K562 (cell line): ENCODE measurements at regions not wholly inside any gene's neighbourhood (a gene's known extent, or its start where the extent isn't known, plus 50 kb on each side); places are given as distances from the start of the nearest gene placed in this dataset.

Experiments
- ATAC-seq: fragments of 200-7000 bp; cut with Tn5 transposase; 3 replicates; pipeline ENCODE4 v1.9.1; 2020; ENCODE audit warnings: moderate library complexity
- BruUV-seq: library from RNA; stranded (reverse); fragments of 400-500 nt; replicated peaks from 2 replicates; lab custom pipeline; 2021; lab: Mats Ljungman, UMichigan
- CTCF ChIA-PET: fragments of 300-600 bp; formaldehyde crosslinking; extraction: SDS; loops from one replicate; lab custom pipeline; 2021; ENCODE audit warnings: low intra/inter-chr PET ratio; lab: Yijun Ruan, JAX
- POLR2A ChIA-PET: fragments of 300-600, 350-650 bp; sonication (Branson Sonifier 250); formaldehyde crosslinking; extraction: SDS; loops from one replicate; lab custom pipeline; 2021; ENCODE audit warnings: antibody characterized with exemption, inconsistent platforms; lab: Yijun Ruan, JAX
- DNase-seq, 4 experiments: peaks; one replicate each; pipeline versions ENCODE4 v3.0.0 to v3.0.0-alpha.2; 2011 to 2018; ENCODE audit warnings: low spot score in 3 of 4, mixed read lengths in 3 of 4; ENCODE audit errors: extremely low read depth in 1 of 4
- FAIRE-seq: peaks from 2 replicates; lab custom pipeline; 2011; peaks lifted over from hg19 to GRCh38; lab: Jason Lieb, UNC
- H2AFZ ChIP-seq: 2 replicates; pipeline ENCODE4 v1.6.0; 2011; ENCODE audit warnings: low read depth, low read length, control low read depth, inconsistent platforms
- H3K27ac ChIP-seq: fragments of 200-600 bp; 3 replicates; pipeline ENCODE4 v1.8.0; 2011; ENCODE audit warnings: low read depth, mild to moderate bottlenecking, control low read depth, inconsistent platforms, low read length, moderate library complexity, mixed read lengths; ENCODE audit errors: extremely low read depth
- H3K27me3 ChIP-seq, 2 experiments: fragments of 300-600 bp in 1 of 2; 2 replicates in 1 of 2; 3 replicates in 1 of 2; pipeline versions ENCODE4 v1.6.0 to v1.8.0; 2011; ENCODE audit warnings: inconsistent platforms in 2 of 2, low read length in 2 of 2, mild to moderate bottlenecking in 1 of 2, mixed read lengths in 1 of 2, moderate library complexity in 1 of 2; ENCODE audit not compliant: control insufficient read depth in 2 of 2, insufficient read depth in 2 of 2
- H3K36me3 ChIP-seq: fragments of 300-600 bp; 3 replicates; pipeline ENCODE4 v1.8.0; 2011; ENCODE audit warnings: mild to moderate bottlenecking, low read length, inconsistent platforms; ENCODE audit not compliant: control insufficient read depth, insufficient read depth
- H3K4me1 ChIP-seq, 2 experiments: fragments of 200-600 bp in 1 of 2; replicated peaks in 1 of 2; 2 replicates in 1 of 2; 3 replicates in 1 of 2; pipeline versions ENCODE4 v1.5.1 to v1.8.0; 2011; ENCODE audit warnings: inconsistent platforms in 2 of 2, low read length in 2 of 2, mild to moderate bottlenecking in 1 of 2, mixed read lengths in 1 of 2, moderate library complexity in 1 of 2; ENCODE audit not compliant: control insufficient read depth in 2 of 2, insufficient read depth in 2 of 2
- H3K4me2 ChIP-seq: 2 replicates; pipeline ENCODE4 v1.6.1; 2011; ENCODE audit warnings: low read length, control low read depth, inconsistent platforms, mixed read lengths; ENCODE audit not compliant: insufficient read depth
- H3K4me3 ChIP-seq: fragments of 200-600 bp; sonication (generic), shearing (Covaris generic); 2 replicates; pipeline ENCODE4 v1.5.1; 2016; ENCODE audit warnings: control low read depth, inconsistent platforms
- H3K79me2 ChIP-seq: fragments of 200-600 bp; 3 replicates; pipeline ENCODE4 v1.8.0; 2011; ENCODE audit warnings: low read length, inconsistent platforms; ENCODE audit not compliant: control insufficient read depth, insufficient read depth
- H3K9ac ChIP-seq, 2 experiments: 2 replicates each; pipeline versions ENCODE4 v1.6.0 to v1.6.1; 2011; ENCODE audit warnings: low read depth in 2 of 2, low read length in 2 of 2, control low read depth in 1 of 2, inconsistent platforms in 1 of 2, mild to moderate bottlenecking in 1 of 2, mixed read lengths in 1 of 2; ENCODE audit not compliant: insufficient read depth in 1 of 2
- H3K9me1 ChIP-seq: one replicate; pipeline ENCODE4 v1.6.0; 2011; ENCODE audit warnings: inconsistent platforms, mild to moderate bottlenecking, low read length, moderate library complexity; ENCODE audit not compliant: control insufficient read depth, insufficient read depth
- H3K9me3 ChIP-seq: replicated peaks from 2 replicates; pipeline ENCODE4 v1.5.1; 2011; ENCODE audit warnings: low read depth, low read length, inconsistent platforms; ENCODE audit not compliant: control insufficient read depth, insufficient read depth
- H4K20me1 ChIP-seq: replicated peaks from 2 replicates; pipeline ENCODE4 v1.6.1; 2011; ENCODE audit warnings: low read length, inconsistent platforms, mixed read lengths; ENCODE audit not compliant: control insufficient read depth, insufficient read depth
- ARNT ChIP-seq, 2 experiments: fragments of 450-650 bp; IDR thresholded peaks; 2 replicates each; pipeline ENCODE4 v1.6.1; 2016; ENCODE audit warnings: mild to moderate bottlenecking in 1 of 2
- CHD4 ChIP-seq: fragments of 200-600 bp; sonication (generic); IDR thresholded peaks from 3 replicates; pipeline ENCODE4 v1.6.1; 2012; ENCODE audit warnings: low read depth, mild to moderate bottlenecking, mixed read lengths, low read length, inconsistent platforms; ENCODE audit not compliant: insufficient read depth, insufficient replicate concordance, poor library complexity, severe bottlenecking
- GATA2 ChIP-seq: sonication (generic); formaldehyde crosslinking; IDR thresholded peaks from 2 replicates; pipeline ENCODE4 v1.4.0; 2020; ENCODE audit warnings: mild to moderate bottlenecking, missing genetic modification reagents
- HES1 ChIP-seq: fragments of 450-650 bp; IDR thresholded peaks from 2 replicates; pipeline ENCODE4 v1.6.1; 2016; ENCODE audit warnings: low read depth, mild to moderate bottlenecking, moderate library complexity
- JUND ChIP-seq, 2 experiments: IDR thresholded peaks; 2 replicates in 1 of 2; 3 replicates in 1 of 2; pipeline ENCODE4 v1.6.1; 2011; ENCODE audit warnings: borderline replicate concordance in 2 of 2, low read depth in 2 of 2, low read length in 2 of 2, improper control_type of control experiment in 1 of 2, missing biosample characterization in 1 of 2, missing genetic modification characterization in 1 of 2, missing genetic modification reagents in 1 of 2
- KAT7 ChIP-seq: sonication (generic); formaldehyde crosslinking; IDR thresholded peaks from 2 replicates; pipeline ENCODE4 v1.8.0; 2022; ENCODE audit warnings: missing genetic modification reagents, mild to moderate bottlenecking, borderline replicate concordance
- RBM39 ChIP-seq: fragments of 200-400 bp; formaldehyde crosslinking; optimal IDR thresholded peaks from 2 replicates; pipeline ENCODE3; 2018; ENCODE audit warnings: low read depth, low read length
- RCOR1 ChIP-seq, 2 experiments: IDR thresholded peaks; 2 replicates each; pipeline ENCODE4 v1.6.1; 2012; ENCODE audit warnings: low read depth in 2 of 2, low read length in 2 of 2, borderline replicate concordance in 1 of 2, improper control_type of control experiment in 1 of 2
- RFX7 ChIP-seq: fragments of 250-450 bp; sonication (Bioruptor Pico); IDR thresholded peaks from 2 replicates; pipeline ENCODE4 v1.5.1; 2021; ENCODE audit warnings: mild to moderate bottlenecking
- RHOXF2B ChIP-seq: fragments of 250-450 bp; sonication (Bioruptor Pico); conservative IDR thresholded peaks from 2 replicates; pipeline ENCODE4 v1.5.1; 2021
- SREBF1 ChIP-seq: fragments of 150-350 bp; IDR thresholded peaks from 2 replicates; pipeline ENCODE4 v1.6.1; 2014; ENCODE audit warnings: antibody characterized with exemption, low read depth, low read length, borderline replicate concordance
- TAF7 ChIP-seq: fragments of 450-650 bp; IDR thresholded peaks from 2 replicates; pipeline ENCODE4 v1.6.1; 2016; ENCODE audit warnings: missing genetic modification characterization, missing compliant biosample characterization
- TGIF2 ChIP-seq: sonication (generic); formaldehyde crosslinking; IDR thresholded peaks from 2 replicates; pipeline ENCODE4 v1.8.1; 2022; ENCODE audit warnings: mild to moderate bottlenecking, missing genetic modification reagents, moderate library complexity
- ZNF586 ChIP-seq: fragments of 450-650 bp; formaldehyde crosslinking; conservative IDR thresholded peaks from 2 replicates; pipeline ENCODE4 v1.4.0; 2020; ENCODE audit warnings: mild to moderate bottlenecking, moderate library complexity
- ZNF609 ChIP-seq: sonication (generic); formaldehyde crosslinking; IDR thresholded peaks from 2 replicates; pipeline ENCODE4 v1.8.1; 2023; ENCODE audit warnings: missing genetic modification reagents, mild to moderate bottlenecking, borderline replicate concordance
- WGBS: fragments of 100-300 bp; shearing (Covaris generic); methylation state at CpG from one replicate; pipeline ENCODE4 v1.1.6; 2016; ENCODE audit warnings: low coverage, mixed read lengths; ENCODE audit not compliant: insufficient coverage; ENCODE audit errors: missing lambda C conversion rate; 5-methylcytosine and 5-hydroxymethylcytosine counted together
- in situ Hi-C: fragments of 300-500 bp; cut with MboI; formaldehyde crosslinking; loops from 4 replicates; pipeline ENCODE4 v1.15.0; 2018; ENCODE audit warnings: inconsistent platforms, mixed read lengths
- intact Hi-C: fragments of 100-400 bp; cut with micrococcal nuclease; formaldehyde crosslinking; loops from 2 replicates; pipeline ENCODE4 v1.14.2; 2022

GRCh38 chr6:87755708-87756671 lies 54.0 kb upstream of the AKIRIN2 start:
- Histone ChIP-seq H3K4me2 (peak overlapping the region; percentile 35; the same call in 1 of the 2 replicates), H3K27me3 (no peaks in the 10 kb centered on the region), H3K4me3 (no peak overlapping the region), H3K36me3 (no peaks in the 10 kb centered on the region), H3K79me2 (no peaks in the 10 kb centered on the region), H3K9ac (peak overlapping the region in 1 of 2 experiments; percentile 11; a peak in 2 of 4 replicates), H2AFZ (peak overlapping the region; percentile 80), H3K27ac (no peak overlapping the region), H3K9me3 (no peaks in the 10 kb centered on the region), H3K9me1 (no peaks in the 10 kb centered on the region), H3K4me1 (peaks cover 11 to 14% of the 10 kb centered on the region in 2 experiments; a peak in 4 of 5 replicates), H4K20me1 (no peaks in the 10 kb centered on the region)
- in situ Hi-C loops: no loop called here
- WGBS: 17% methylated on average over 7 of the region's 7 CpGs
- POLR2A ChIA-PET: interaction anchor here (0.6 to 1.3 kb wide), 6 partner anchors 9 to 58 kb away, joined by 3 to 5 read pairs (median 3); no protein-coding TSS in a partner anchor
- intact Hi-C loops: loop anchor here (5.0 kb wide), 1 partner anchor 54 kb away; the partner anchor contains the start of gene AKIRIN2
- FAIRE-seq: peak; percentile 19
- peak in 3 of 4 experiments; percentile 18 to 55 (median 36) for DNase-seq
- peak; percentile 84 for ATAC-seq
- CTCF ChIA-PET: no interaction called here
- no TSS peak for BruUV-seq
- TF ChIP-seq KAT7 (CRISPR knock-in tag) (no peak), RFX7 (CRISPR knock-in tag) (no peak), TAF7 (tag) (no peak), ZNF609 (CRISPR knock-in tag) (no peak), CHD4 (no peak), SREBF1 (no peak), GATA2 (0 out of 2 replicates have a peak, but pooled peaks have one; percentile 21), RHOXF2B (CRISPR knock-in tag) (no peak), ARNT (IDR thresholded peaks at IDR 0.05) (no peak), TGIF2 (CRISPR knock-in tag) (no peak), RCOR1 (IDR thresholded peaks at IDR 0.05; ENCODE audit: borderline replicate concordance in 1 of 2, low read depth in 2 of 2, low read length in 2 of 2) (peak in 1 of 2 experiments; percentile 19; a peak in 1 of 4 replicates), HES1 (no peak), RBM39 (no peak), ZNF586 (CRISPR knock-in tag) (no peak), JUND (IDR thresholded peaks at IDR 0.05; ENCODE audit: borderline replicate concordance, low read depth, low read length) (peak; percentile 75), JUND (tag; IDR thresholded peaks at IDR 0.05; ENCODE audit: borderline replicate concordance, low read depth, low read length) (peak; percentile 68; the same call in 1 of the 3 replicates)
